ENCODE measurements at regions not wholly inside any gene's neighbourhood (a gene's known extent, or its start where the extent isn't known, plus 50 kb on each side); places are given as distances from the start of the nearest gene placed in this dataset.

DNA sequence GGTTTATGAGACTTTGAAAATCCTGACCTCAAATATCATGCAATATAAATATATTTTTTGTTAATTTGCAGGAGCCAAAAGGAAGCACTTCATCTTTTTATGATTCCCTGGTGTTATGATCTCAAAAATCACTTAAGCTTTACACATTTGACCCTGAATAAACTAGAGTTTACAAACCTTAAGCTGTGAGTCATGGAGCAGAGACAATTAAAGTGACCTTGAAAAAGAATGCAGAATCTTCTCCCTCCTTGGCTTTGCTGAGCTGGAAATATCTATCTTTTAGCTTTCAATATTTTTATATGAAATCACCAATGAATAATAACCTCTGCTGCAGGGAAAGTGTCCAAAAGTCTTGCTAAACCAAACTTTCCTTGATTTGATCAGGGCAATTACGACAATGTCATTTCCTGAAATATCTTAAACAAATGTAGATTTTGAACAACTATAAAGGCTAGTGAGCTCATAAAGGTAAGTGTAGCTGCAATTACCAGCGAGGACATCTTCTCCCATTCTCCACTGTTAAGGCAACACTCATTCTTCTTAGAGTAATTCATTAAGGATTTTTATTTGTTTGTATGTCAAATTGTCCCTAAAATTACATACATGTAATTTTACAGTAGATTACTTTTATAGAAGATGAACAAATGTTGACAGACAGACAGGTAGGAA, 747.0 kb upstream of the LUZP2 start:
- Histone ChIP-seq H3K9me3 (no peaks in the 10 kb centered on the region), H3K27me3 (no peaks in the 10 kb centered on the region), H3K4me1 (no peaks in the 10 kb centered on the region), H3K36me3 (no peaks in the 10 kb centered on the region), H3K4me3 (no peak overlapping the region), H3K27ac (no peak overlapping the region)
- no peak for DNase-seq
- 46 to 48% methylated on average over 2 of the region's 2 CpGs for WGBS, 2 donors
- TF ChIP-seq, protein P1, sequence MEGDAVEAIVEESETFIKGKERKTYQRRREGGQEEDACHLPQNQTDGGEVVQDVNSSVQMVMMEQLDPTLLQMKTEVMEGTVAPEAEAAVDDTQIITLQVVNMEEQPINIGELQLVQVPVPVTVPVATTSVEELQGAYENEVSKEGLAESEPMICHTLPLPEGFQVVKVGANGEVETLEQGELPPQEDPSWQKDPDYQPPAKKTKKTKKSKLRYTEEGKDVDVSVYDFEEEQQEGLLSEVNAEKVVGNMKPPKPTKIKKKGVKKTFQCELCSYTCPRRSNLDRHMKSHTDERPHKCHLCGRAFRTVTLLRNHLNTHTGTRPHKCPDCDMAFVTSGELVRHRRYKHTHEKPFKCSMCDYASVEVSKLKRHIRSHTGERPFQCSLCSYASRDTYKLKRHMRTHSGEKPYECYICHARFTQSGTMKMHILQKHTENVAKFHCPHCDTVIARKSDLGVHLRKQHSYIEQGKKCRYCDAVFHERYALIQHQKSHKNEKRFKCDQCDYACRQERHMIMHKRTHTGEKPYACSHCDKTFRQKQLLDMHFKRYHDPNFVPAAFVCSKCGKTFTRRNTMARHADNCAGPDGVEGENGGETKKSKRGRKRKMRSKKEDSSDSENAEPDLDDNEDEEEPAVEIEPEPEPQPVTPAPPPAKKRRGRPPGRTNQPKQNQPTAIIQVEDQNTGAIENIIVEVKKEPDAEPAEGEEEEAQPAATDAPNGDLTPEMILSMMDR (IDR thresholded peaks at IDR 0.05) = no peak
- no peak for TF ChIP-seq POLR2A (IDR thresholded peaks at IDR 0.05)
- intact Hi-C loops (cut with DNase I) = no loop called here

DNA sequence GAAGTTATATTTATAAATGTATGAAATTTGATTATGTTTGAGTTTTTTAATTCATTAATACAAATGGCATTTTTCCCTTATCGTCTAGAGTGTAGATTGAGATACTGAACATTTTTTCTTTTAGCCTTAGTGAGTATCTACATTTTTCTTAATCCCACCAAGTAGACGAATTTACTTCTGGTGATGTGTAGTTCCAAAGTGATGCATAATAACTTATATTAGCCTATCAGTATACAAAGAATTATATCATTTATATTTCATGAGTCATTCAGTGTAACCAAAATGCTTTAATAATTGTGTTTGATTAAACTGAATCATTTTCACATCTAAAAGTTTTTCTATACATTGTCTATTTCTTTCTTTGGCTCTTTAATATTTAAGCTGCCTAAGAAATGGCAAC, 745.6 kb upstream of the LUZP2 start:
- H3K27me3 ChIP-seq = no peaks in the 10 kb centered on the region
- H3K27ac ChIP-seq = no peak overlapping the region
- H3K36me3 ChIP-seq = no peaks in the 10 kb centered on the region
- no peak overlapping the region for H3K4me3 ChIP-seq
- no peaks in the 10 kb centered on the region for H3K4me1 ChIP-seq
- DNase-seq = no peak
- no peaks in the 10 kb centered on the region for H3K9me3 ChIP-seq
- TF ChIP-seq, protein P1 (IDR thresholded peaks at IDR 0.05) = no peak
- no peak for TF ChIP-seq POLR2A (IDR thresholded peaks at IDR 0.05)
- 49 to 56% methylated on average over 2 of the region's 2 CpGs for WGBS, 2 donors
- intact Hi-C loops (cut with DNase I) = no loop called here

DNA sequence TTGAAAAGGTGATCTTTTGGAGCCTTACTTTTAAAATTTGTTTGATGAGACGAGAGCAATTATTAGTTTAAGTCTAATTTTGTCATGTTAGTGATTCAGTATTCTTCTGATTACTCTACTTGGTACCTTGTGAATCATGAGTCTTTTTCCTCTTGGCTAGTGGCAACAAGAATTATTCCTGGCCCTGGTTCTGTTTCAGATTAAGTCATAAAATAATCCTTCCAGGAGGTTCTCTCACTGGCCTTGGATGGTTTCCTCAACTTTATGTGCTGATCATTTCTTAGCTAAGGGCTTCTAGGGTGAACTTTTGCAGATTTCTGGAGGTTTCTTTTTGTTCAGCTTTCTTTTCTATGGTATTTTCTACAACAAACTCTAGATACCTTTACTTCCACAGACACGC, 741.8 kb upstream of the LUZP2 start:
- Histone ChIP-seq H3K4me3 (no peak overlapping the region), H3K4me1 (no peaks in the 10 kb centered on the region), H3K9me3 (no peaks in the 10 kb centered on the region), H3K36me3 (no peaks in the 10 kb centered on the region), H3K27me3 (no peaks in the 10 kb centered on the region), H3K27ac (no peak overlapping the region)
- WGBS, 2 donors = 67 to 77% methylated on average over 2 of the region's 2 CpGs
- DNase-seq = no peak
- TF ChIP-seq, protein P1 (IDR thresholded peaks at IDR 0.05) = no peak
- no peak for TF ChIP-seq POLR2A (IDR thresholded peaks at IDR 0.05)
- intact Hi-C loops (cut with DNase I) = no loop called here

DNA sequence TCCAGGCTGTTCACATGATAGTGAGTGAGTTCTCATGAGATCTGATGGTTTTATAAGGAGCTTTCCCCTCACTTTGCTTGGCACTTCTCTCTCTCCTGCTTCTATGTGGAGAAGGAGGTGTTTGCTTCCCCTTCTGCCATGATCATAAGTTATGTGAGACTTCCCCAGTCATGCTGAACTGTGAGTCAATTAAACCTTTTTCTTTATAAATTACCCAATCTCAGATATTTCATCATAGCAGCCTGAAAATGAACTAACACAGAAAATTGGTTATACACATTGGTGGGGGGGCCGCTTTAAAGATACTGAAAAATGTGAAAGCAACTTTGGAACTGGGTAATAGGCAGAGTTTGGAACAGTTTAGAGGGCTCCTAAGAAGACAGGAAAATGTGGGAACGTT, 741.1 kb upstream of the LUZP2 start:
- TF ChIP-seq, protein P1 (IDR thresholded peaks at IDR 0.05) = no peak
- TF ChIP-seq POLR2A (IDR thresholded peaks at IDR 0.05) = no peak
- H3K27me3 ChIP-seq = no peaks in the 10 kb centered on the region
- H3K4me1 ChIP-seq = no peaks in the 10 kb centered on the region
- no peak overlapping the region for H3K27ac ChIP-seq
- WGBS, 2 donors = 44 to 48% methylated on average over 2 of the region's 2 CpGs
- DNase-seq = no peak
- intact Hi-C loops (cut with DNase I) = no loop called here
- no peak overlapping the region for H3K4me3 ChIP-seq
- H3K9me3 ChIP-seq = no peaks in the 10 kb centered on the region
- no peaks in the 10 kb centered on the region for H3K36me3 ChIP-seq

- TF ChIP-seq, protein P1 (IDR thresholded peaks at IDR 0.05) = no peak
- 48 to 53% methylated on average over 2 of the region's 2 CpGs for WGBS, 2 donors
- Histone ChIP-seq H3K36me3 (no peaks in the 10 kb centered on the region), H3K9me3 (no peaks in the 10 kb centered on the region), H3K27ac (no peak overlapping the region), H3K4me3 (no peak overlapping the region), H3K27me3 (no peaks in the 10 kb centered on the region), H3K4me1 (no peaks in the 10 kb centered on the region)
- intact Hi-C loops (cut with DNase I) = no loop called here
- no peak for DNase-seq
Observed at GRCh38 chr11:23759489-23759888, 737.4 kb upstream of the LUZP2 start.

All from esophagus squamous epithelium (tissue), 5 donors.